Cardiac muscle cell (in vitro differentiated cells and primary cell): ENCODE measurements at regions not wholly inside any gene's neighbourhood (a gene's known extent, or its start where the extent isn't known, plus 50 kb on each side); places are given as distances from the start of the nearest gene placed in this dataset.
"Not testable (repeated sequence)": the region's sequence is repeated elsewhere in the genome, so short reads cannot be mapped to it uniquely, and the experiment has no call there.

Experiments used
- DNase-seq, 2 donors: peaks; one replicate each; pipeline versions ENCODE4 v3.0.0 to v3.0.0-alpha.2; 2010 to 2017; ENCODE audit warnings: low read depth in 1 of 2, low spot score in 1 of 2
- H3K27ac ChIP-seq: fragments of 200-600 bp; sonication (generic); 2 replicates; pipeline ENCODE4 v1.5.1; 2016
- H3K27me3 ChIP-seq: fragments of 200-600 bp; sonication (generic); 2 replicates; pipeline ENCODE4 v1.6.0; 2016; ENCODE audit warnings: control low read depth
- H3K36me3 ChIP-seq: fragments of 200-600 bp; sonication (generic); 2 replicates; pipeline ENCODE4 v1.5.1; 2016; ENCODE audit warnings: control low read depth
- H3K4me1 ChIP-seq: fragments of 200-600 bp; sonication (generic); 2 replicates; pipeline ENCODE4 v1.8.1; 2017; ENCODE audit warnings: low read depth, mild to moderate bottlenecking, mixed run types
- H3K4me3 ChIP-seq: fragments of 200-600 bp; sonication (generic); 2 replicates; pipeline ENCODE4 v1.5.1; 2016; ENCODE audit warnings: mild to moderate bottlenecking
- H3K9me3 ChIP-seq: fragments of 200-600 bp; sonication (generic); 2 replicates; pipeline ENCODE4 v1.5.1; 2017; ENCODE audit warnings: low read depth, mild to moderate bottlenecking, control low read depth
- TF ChIP-seq, protein P1 (sequence below): IDR thresholded peaks from 2 replicates; pipeline ENCODE4 v1.5.1; 2012; ENCODE audit warnings: low read depth, mild to moderate bottlenecking, low read length

DNA sequence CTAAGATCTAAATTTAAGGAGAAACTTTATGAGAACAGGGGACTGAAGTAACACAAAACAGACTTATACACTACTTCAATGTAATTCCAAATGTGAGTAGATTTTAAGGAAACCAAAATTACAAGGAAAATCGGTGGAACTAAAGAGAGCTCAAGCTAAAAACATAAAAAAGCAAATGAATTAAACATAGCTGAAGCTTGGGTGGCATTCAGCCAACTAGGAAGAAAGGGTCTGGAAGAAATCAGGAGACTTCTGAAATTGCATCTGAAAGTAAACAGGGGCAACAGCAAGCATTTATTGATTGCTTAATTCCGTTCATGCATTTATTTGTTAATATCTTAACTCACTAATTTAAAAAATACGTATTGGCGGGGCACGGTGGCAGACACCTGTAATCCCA is 727.3 kb upstream of the PKDCC start:
- Histone ChIP-seq H3K4me3 (no peak overlapping the region), H3K27ac (no peak overlapping the region), H3K4me1 (no peaks in the 10 kb centered on the region), H3K36me3 (no peaks in the 10 kb centered on the region), H3K9me3 (no peaks in the 10 kb centered on the region), H3K27me3 (no peaks in the 10 kb centered on the region)
- DNase-seq, result no peak
- TF ChIP-seq, protein P1, sequence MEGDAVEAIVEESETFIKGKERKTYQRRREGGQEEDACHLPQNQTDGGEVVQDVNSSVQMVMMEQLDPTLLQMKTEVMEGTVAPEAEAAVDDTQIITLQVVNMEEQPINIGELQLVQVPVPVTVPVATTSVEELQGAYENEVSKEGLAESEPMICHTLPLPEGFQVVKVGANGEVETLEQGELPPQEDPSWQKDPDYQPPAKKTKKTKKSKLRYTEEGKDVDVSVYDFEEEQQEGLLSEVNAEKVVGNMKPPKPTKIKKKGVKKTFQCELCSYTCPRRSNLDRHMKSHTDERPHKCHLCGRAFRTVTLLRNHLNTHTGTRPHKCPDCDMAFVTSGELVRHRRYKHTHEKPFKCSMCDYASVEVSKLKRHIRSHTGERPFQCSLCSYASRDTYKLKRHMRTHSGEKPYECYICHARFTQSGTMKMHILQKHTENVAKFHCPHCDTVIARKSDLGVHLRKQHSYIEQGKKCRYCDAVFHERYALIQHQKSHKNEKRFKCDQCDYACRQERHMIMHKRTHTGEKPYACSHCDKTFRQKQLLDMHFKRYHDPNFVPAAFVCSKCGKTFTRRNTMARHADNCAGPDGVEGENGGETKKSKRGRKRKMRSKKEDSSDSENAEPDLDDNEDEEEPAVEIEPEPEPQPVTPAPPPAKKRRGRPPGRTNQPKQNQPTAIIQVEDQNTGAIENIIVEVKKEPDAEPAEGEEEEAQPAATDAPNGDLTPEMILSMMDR, result no peak

DNA sequence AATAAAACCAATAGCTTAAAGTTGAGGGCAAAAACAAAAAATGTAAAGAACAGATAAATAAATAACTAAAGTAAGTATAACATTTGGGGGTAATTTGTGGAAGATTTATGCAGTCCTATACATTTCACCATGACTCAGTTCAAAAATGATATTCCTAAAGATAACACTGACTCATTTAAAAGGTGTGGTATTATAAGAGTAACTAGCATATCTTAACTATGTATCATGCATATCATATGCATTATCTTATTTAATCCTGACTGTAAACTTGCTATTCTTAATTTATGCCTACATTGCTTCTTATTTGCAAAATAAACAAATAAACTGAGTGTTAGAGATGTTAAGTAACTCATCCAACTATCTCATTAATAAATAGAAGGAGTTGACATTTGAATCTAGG is 726.5 kb upstream of the PKDCC start:
- H3K27ac ChIP-seq, result no peak overlapping the region
- no peaks in the 10 kb centered on the region for H3K27me3 ChIP-seq
- no peaks in the 10 kb centered on the region for H3K4me1 ChIP-seq
- DNase-seq, result no peak
- TF ChIP-seq, protein P1, result no peak
- H3K9me3 ChIP-seq, result no peaks in the 10 kb centered on the region
- H3K4me3 ChIP-seq, result no peak overlapping the region
- H3K36me3 ChIP-seq, result no peaks in the 10 kb centered on the region

DNA sequence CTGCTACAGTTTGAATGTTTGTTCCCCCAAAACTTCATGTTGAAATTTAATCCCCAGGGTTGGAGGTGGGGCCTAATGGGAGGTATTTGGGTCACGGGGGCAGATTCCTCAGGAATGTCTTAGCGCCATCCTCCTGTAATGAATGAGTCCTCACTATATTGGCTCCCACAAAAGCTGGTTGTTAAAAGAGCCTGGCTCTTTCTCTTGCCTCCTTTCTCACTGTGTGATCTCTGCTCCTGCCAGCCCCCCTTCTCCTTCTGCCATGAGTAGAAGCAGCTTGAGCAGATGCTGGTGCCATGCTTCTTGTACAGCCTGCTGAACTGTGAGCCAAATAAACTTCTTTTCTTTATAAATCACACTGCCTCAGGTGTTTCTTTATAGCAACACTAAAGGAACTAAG is 721.0 kb upstream of the PKDCC start:
- H3K4me1 ChIP-seq, result no peaks in the 10 kb centered on the region
- no peak overlapping the region for H3K4me3 ChIP-seq
- no peaks in the 10 kb centered on the region for H3K36me3 ChIP-seq
- no peak overlapping the region for H3K27ac ChIP-seq
- H3K9me3 ChIP-seq, result no peaks in the 10 kb centered on the region
- H3K27me3 ChIP-seq, result no peaks in the 10 kb centered on the region
- DNase-seq, result peak in 1 of 2 donors; percentile 1
- TF ChIP-seq, protein P1, result no peak

DNA sequence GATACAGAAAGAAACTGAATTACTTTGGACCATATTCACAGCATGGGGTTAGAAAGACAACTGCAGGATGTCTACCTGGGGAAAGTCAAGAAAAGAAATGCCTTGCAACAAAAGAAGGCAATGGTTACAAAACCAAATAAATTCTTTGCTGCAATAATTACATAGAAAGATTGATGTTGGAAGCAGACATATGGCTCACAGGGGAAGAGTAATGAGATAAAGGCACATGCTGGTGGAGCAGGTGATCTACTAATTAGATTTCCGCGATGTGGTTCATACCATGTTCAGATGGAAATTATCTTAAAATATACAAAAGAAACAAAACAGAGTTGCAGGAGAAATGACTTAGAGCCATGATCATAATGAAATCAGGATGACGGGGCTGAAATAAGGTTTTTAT is 718.8 kb upstream of the PKDCC start:
- H3K27me3 ChIP-seq, result no peaks in the 10 kb centered on the region
- DNase-seq, result no peak

DNA sequence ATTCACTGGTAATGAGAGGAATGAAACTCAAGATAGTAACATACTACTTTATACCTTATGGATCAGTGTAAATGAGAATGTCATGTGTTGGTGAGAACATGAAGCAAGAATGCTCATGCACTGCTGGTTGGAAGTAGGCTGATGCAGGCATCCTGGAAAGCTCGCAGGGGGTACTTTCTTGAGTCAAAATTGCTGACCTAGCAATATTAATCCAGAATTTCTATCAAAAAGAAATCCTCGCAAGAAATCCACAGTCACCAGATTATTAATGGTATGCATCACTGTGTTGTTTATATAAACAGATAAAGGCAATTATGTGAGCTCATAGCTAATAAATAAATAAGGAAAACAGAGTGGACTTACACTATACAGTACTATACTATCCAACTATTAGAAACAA is 713.7 kb upstream of the PKDCC start:
- no peak overlapping the region for H3K27ac ChIP-seq
- H3K36me3 ChIP-seq, result no peaks in the 10 kb centered on the region
- H3K9me3 ChIP-seq, result no peaks in the 10 kb centered on the region
- H3K4me1 ChIP-seq, result peaks cover 3% of the 10 kb centered on the region
- TF ChIP-seq, protein P1, result no peak
- H3K27me3 ChIP-seq, result no peaks in the 10 kb centered on the region
- no peak overlapping the region for H3K4me3 ChIP-seq
- DNase-seq, result no peak

More for the DNA sequence above, 718.8 kb upstream of the PKDCC start:
- Histone ChIP-seq H3K4me1 (no peaks in the 10 kb centered on the region), H3K4me3 (no peak overlapping the region), H3K27ac (no peak overlapping the region), H3K9me3 (no peaks in the 10 kb centered on the region), H3K36me3 (no peaks in the 10 kb centered on the region)
- TF ChIP-seq, protein P1, result no peak

DNA sequence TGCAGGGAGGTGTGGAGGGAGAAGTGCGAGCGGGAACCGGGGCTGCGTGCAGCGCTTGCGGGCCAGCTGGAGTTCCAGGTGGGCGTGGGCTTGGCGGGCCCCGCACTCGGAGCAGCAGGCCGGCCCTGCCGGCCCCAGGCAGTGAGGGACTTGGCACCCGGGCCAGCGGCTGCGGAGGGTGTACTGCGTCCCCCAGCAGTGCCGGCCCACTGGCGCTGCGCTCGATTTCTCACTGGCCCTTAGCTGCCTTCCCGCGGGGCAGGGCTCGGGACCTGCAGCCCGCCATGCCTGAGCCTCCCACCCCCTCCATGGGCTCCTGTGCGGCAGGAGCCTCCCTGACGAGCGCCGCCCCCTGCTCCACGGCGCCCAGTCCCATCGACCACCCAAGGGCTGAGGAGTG is 712.2 kb upstream of the PKDCC start:
- not testable (repeated sequence) for H3K4me1 ChIP-seq, H3K36me3 ChIP-seq, H3K27ac ChIP-seq, H3K27me3 ChIP-seq, H3K9me3 ChIP-seq, DNase-seq, H3K4me3 ChIP-seq
